Keratinocyte (primary cell): ENCODE measurements at regions not wholly inside any gene's neighbourhood (a gene's known extent, or its start where the extent isn't known, plus 50 kb on each side); places are given as distances from the start of the nearest gene placed in this dataset.

Experiments
- DNase-seq: peaks from one replicate; pipeline ENCODE4 v3.0.0-alpha.2; 2011; ENCODE audit warnings: low read depth, missing footprints, low spot score
- FAIRE-seq: peaks from 2 replicates; lab custom pipeline; 2011; peaks lifted over from hg19 to GRCh38; lab: Jason Lieb, UNC
- H2AFZ ChIP-seq: 2 replicates; pipeline ENCODE4 v1.6.0; 2012; ENCODE audit warnings: low read length, control low read depth, inconsistent platforms; ENCODE audit not compliant: control insufficient read depth
- H3K27ac ChIP-seq: 2 replicates; pipeline ENCODE4 v1.5.1; 2011; ENCODE audit warnings: low read length; ENCODE audit not compliant: control insufficient read depth, insufficient read depth
- H3K27me3 ChIP-seq: 3 replicates; pipeline ENCODE4 v1.6.0; 2011; ENCODE audit warnings: low read length; ENCODE audit not compliant: control insufficient read depth, insufficient read depth; ENCODE audit errors: extremely low read depth
- H3K36me3 ChIP-seq, 2 experiments: 2 replicates in 1 of 2; 3 replicates in 1 of 2; pipeline ENCODE4 v1.5.1; 2011; ENCODE audit warnings: low read length in 2 of 2, mild to moderate bottlenecking in 1 of 2; ENCODE audit not compliant: control insufficient read depth in 2 of 2, insufficient read depth in 2 of 2; ENCODE audit errors: extremely low read depth in 1 of 2
- H3K4me1 ChIP-seq: 3 replicates; pipeline ENCODE4 v1.5.1; 2011; ENCODE audit warnings: low read length; ENCODE audit not compliant: control insufficient read depth, insufficient read depth; ENCODE audit errors: extremely low read depth
- H3K4me2 ChIP-seq: 3 replicates; pipeline ENCODE4 v1.6.0; 2011; ENCODE audit warnings: low read depth, low read length; ENCODE audit not compliant: control insufficient read depth, insufficient read depth; ENCODE audit errors: extremely low read depth
- H3K4me3 ChIP-seq, 3 experiments: fragments of 200-600 bp in 1 of 3; sonication (generic) in 1 of 3; 2 replicates in 2 of 3; 3 replicates in 1 of 3; pipeline ENCODE4 v1.5.1; 2011 to 2016; ENCODE audit warnings: low read length in 3 of 3, mild to moderate bottlenecking in 3 of 3, control low read depth in 2 of 3, inconsistent platforms in 1 of 3, low read depth in 1 of 3, mixed read lengths in 1 of 3, mixed run types in 1 of 3, moderate library complexity in 1 of 3; ENCODE audit not compliant: control insufficient read depth in 2 of 3, insufficient read depth in 2 of 3; ENCODE audit errors: extremely low read depth in 1 of 3
- H3K79me2 ChIP-seq: 2 replicates; pipeline ENCODE4 v1.6.0; 2012; ENCODE audit warnings: low read length; ENCODE audit not compliant: control insufficient read depth, insufficient read depth
- H3K9ac ChIP-seq: 3 replicates; pipeline ENCODE4 v1.6.0; 2011; ENCODE audit warnings: low read length; ENCODE audit not compliant: control insufficient read depth, insufficient read depth; ENCODE audit errors: extremely low read depth
- H3K9me1 ChIP-seq: 3 replicates; pipeline ENCODE4 v1.6.0; 2011; ENCODE audit warnings: low read length; ENCODE audit not compliant: control insufficient read depth, insufficient read depth; ENCODE audit errors: extremely low read depth
- H3K9me3 ChIP-seq: 2 replicates; pipeline ENCODE4 v1.5.1; 2012; ENCODE audit warnings: low read depth, low read length; ENCODE audit not compliant: control insufficient read depth
- H4K20me1 ChIP-seq: 3 replicates; pipeline ENCODE4 v1.6.0; 2011; ENCODE audit warnings: low read length; ENCODE audit not compliant: control insufficient read depth, insufficient read depth; ENCODE audit errors: extremely low read depth
- CTCF ChIP-seq, 3 experiments: IDR thresholded peaks in 1 of 3; conservative IDR thresholded peaks in 1 of 3; optimal IDR thresholded peaks in 1 of 3; 2 replicates in 2 of 3; 3 replicates in 1 of 3; pipeline versions ENCODE3 to v1.5.1; 2011; ENCODE audit warnings: low read length in 3 of 3, mild to moderate bottlenecking in 3 of 3, moderate library complexity in 2 of 3, control low read depth in 1 of 3, inconsistent platforms in 1 of 3; ENCODE audit not compliant: insufficient read depth in 2 of 3; ENCODE audit errors: extremely low read depth in 1 of 3
- EZH2 ChIP-seq: IDR thresholded peaks from one replicate; pipeline ENCODE4 v1.6.1; 2012; ENCODE audit warnings: inconsistent platforms, mild to moderate bottlenecking, low read length, moderate library complexity
- dilution Hi-C: fragments of 300-500 bp; cut with MboI; formaldehyde crosslinking; loops from one replicate; pipeline ENCODE4 v1.7.0; 2020; ENCODE audit warnings: low sequenced_read_pairs; ENCODE audit not compliant: extremely low pct_ligation_motif_present

GRCh38 chr3:72082186-72082715, 297.3 kb upstream of the PROK2 start:
- Histone ChIP-seq H3K27ac (no peak overlapping the region), H3K4me1 (no peaks in the 10 kb centered on the region), H3K27me3 (peaks cover 8% of the 10 kb centered on the region), H3K36me3 (no peaks in the 10 kb centered on the region), H3K4me3 (no peak overlapping the region), H3K9ac (no peak overlapping the region), H4K20me1 (no peaks in the 10 kb centered on the region), H3K9me3 (no peaks in the 10 kb centered on the region), H3K4me2 (no peak overlapping the region), H3K79me2 (no peaks in the 10 kb centered on the region), H2AFZ (no peak overlapping the region), H3K9me1 (no peaks in the 10 kb centered on the region)
- TF ChIP-seq CTCF (optimal IDR thresholded peaks at IDR 0.05 in 1 of 3, IDR thresholded peaks at IDR 0.05 in 1 of 3, conservative IDR thresholded peaks at IDR 0.05 in 1 of 3; ENCODE audit: extremely low read depth in 1 of 3, insufficient read depth in 2 of 3, low read length in 3 of 3) (no peak), EZH2 (no peak)
- no peak for DNase-seq
- dilution Hi-C loops: no loop called here
- no peak for FAIRE-seq

GRCh38 chr3:72081471-72082185, 296.7 kb upstream of the PROK2 start:
- no peaks in the 10 kb centered on the region for H3K9me1 ChIP-seq

More at GRCh38 chr3:72081471-72082185, 296.7 kb upstream of the PROK2 start:
- DNase-seq (no peak), FAIRE-seq (no peak)
- no peak overlapping the region for H3K4me3 ChIP-seq
- H3K79me2 ChIP-seq: no peaks in the 10 kb centered on the region
- no peaks in the 10 kb centered on the region for H4K20me1 ChIP-seq
- no peaks in the 10 kb centered on the region for H3K4me1 ChIP-seq
- no peak overlapping the region for H3K27ac ChIP-seq
- dilution Hi-C loops: no loop called here
- TF ChIP-seq CTCF (optimal IDR thresholded peaks at IDR 0.05 in 1 of 3, IDR thresholded peaks at IDR 0.05 in 1 of 3, conservative IDR thresholded peaks at IDR 0.05 in 1 of 3; ENCODE audit: extremely low read depth in 1 of 3, insufficient read depth in 2 of 3, low read length in 3 of 3): no peak
- no peak for TF ChIP-seq EZH2
- no peak overlapping the region for H2AFZ ChIP-seq
- peaks cover 3% of the 10 kb centered on the region for H3K27me3 ChIP-seq
- no peak overlapping the region for H3K4me2 ChIP-seq
- H3K9me3 ChIP-seq: no peaks in the 10 kb centered on the region
- H3K9ac ChIP-seq: no peak overlapping the region
- no peaks in the 10 kb centered on the region for H3K36me3 ChIP-seq
